HG03280 (cell line): ENCODE measurements at regions not wholly inside any gene's neighbourhood (a gene's known extent, or its start where the extent isn't known, plus 50 kb on each side); places are given as distances from the start of the nearest gene placed in this dataset.

Experiments used
- ATAC-seq: cut with Tn5 transposase; IDR thresholded peaks from one replicate; pipeline ENCODE4 v1.9.1; 2021; ENCODE audit warnings: mild to moderate bottlenecking, moderate library complexity; ENCODE audit not compliant: unreplicated experiment

DNA sequence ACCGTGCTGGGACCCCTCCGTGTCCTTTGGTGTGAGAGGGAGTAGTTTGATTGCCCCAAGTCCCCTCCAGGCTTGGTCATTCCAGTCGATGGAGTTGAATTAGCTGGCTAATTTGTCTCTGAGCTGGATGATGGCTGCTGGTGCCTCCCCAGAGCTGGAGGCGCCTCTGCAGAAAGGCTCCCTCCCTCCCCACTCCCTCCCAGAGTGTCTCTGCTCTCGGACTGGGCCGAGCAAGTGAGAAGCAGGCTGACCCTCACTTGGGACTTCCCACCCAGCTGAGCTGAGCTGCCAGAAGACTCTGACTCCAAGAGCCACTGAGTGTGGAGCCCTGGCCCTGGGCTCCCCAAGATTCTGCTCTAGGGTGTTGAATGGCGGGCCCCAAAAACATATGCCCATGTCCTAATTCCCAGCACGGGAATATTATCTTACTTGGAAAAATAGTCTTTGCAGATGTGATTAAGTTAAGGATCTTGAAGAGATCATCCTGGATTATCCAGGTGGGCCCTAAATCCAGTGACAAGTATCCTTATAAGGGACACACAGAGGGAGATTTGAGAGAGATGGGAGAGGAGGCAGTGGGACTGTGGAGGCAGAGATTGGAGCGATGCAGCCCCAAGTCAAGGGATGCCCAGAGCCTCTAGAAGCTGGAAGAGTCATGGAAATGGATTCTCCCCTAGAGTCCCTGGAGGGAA, 60.7 kb upstream of the TLE3 start:
- ATAC-seq, result no peak

- ATAC-seq, result no peak
These were observed 59.1 kb upstream of the TLE3 start for GRCh38 chr15:70156671-70157271.

DNA sequence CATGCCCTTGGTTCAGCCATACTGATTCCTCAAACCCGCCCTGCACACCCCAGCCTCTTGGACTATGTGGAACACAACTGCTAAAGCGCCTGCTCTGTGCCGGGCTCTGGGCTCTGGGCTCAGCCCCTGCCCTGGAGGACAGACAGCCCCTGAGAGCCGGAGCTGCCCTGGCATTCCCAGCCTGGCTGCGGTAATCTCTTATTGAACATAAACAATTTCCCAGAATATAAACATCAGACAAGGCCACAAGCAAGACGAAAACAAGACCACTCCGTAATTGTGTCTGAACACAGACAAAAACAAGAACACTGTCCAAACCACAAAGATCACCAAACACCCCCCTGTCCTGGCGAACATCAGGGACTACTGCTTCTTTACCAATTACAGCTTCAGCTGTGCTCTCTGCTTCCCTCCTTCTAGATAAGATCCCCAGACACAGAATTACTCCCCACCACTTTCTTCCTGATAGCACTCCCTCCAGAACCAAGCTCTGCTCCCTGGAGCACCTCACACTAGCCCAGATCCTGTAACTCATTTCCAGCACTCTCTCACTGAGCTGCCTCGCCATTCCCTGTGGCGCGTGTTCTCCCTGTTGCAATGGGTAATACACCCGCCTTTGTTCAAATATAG, 57.1 kb upstream of the TLE3 start:
- ATAC-seq, result no peak

DNA sequence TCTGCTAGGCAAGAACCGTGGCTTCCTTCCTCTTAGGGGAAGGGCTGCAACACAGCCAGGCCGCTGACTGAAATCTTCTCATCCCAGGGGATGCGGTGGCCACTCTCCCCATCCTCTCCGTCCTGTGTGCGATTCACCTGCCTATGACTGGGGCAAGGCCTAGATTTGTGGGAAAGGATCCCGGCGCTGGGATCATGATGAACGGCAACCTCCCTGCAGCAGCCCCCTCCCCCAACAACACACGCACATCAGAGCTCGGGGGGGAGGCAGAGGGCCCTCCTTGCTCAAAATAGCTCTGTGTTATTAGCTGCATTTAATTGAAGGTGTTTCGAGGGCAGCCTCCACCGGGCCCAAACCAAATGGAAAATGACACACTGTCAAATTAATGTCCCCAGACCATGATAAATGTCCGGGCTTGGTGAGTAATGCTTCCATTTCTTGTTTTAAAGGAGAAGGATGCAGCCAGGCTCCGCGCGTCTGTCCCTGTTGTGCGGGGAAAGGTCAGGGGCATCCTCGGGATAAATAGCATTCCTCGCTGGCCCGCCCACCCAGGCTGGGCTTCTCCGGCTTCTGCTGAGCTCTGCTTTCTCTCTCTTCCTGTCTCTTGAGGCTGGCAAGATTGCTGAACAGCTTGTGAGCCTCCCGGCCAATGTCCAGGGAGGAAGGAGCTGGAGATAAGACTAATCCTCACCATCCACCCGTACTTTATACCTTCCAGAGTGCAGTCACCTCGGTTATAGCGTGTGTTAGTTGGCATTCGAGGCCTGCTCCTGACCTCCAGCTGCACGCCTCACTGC, 56.4 kb upstream of the TLE3 start:
- no peak for ATAC-seq

DNA sequence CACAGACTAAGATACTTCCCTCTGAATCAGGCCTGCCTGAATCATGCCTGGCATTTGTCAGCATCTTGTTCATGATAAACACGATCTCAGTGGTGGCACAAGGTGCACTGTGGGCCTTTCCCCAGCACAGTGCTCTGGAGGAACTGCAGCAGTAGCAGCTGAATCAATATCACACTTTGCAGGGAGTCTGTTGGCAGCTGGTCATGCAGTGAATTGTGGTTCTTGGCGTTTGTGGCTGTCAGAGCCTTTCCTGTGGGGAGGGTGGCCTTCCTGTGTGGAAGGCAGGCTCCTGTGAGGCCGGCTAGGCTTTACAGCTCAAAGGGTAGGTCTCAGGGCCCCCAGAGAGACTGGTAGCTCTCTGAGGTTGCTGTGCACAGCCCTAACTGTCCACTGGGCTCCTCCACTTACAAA, 54.4 kb upstream of the TLE3 start:
- ATAC-seq, result no peak

DNA sequence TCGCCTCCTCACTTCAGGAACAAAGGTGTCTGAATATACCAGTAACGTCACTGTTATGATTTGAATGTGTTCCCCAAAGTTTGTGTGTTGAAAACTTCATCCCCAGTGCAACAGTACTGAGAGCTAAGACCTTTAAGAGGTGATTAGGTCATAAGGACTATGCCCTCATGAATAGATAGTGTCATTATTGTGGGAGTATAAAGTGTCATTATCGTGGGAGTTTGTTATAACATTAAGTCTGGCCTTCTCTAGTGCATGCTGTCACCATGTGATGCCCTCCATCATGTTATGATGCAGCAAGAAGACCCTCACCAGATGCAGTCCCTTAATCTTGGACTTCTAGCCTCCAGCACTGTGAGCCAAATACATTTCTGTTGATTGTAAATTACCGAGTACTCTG, 53.7 kb upstream of the TLE3 start:
- no peak for ATAC-seq

- no peak for ATAC-seq
These were observed 53.3 kb upstream of the TLE3 start for GRCh38 chr15:70151003-70151402.

DNA sequence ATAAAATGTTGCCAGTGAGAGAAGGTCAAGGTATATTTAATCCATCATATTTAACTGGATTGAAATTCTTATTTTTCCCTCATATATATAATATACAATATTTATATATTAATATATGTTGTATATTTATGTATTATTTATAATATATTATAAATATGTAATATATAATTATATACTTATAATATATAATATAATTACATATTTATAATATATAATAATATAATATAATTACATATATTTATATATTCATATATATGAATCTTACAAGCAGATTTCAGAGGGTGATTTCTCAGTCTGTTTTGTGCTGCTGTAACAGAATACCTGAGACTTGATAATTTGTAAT, 52.7 kb upstream of the TLE3 start:
- no peak for ATAC-seq

GRCh38 chr15:70149667-70150404, 52.1 kb upstream of the TLE3 start:
- ATAC-seq, result no peak

GRCh38 chr15:70147778-70148177, 50.1 kb upstream of the TLE3 start:
- no peak for ATAC-seq
